ENCODE measurements at regions not wholly inside any gene's neighbourhood (a gene's known extent, or its start where the extent isn't known, plus 50 kb on each side); places are given as distances from the start of the nearest gene placed in this dataset.

GRCh38 chr5:71861682-71862081 lies 142.6 kb downstream of the CARTPT start:
- DNase-seq, result no peak
- Mint-ChIP-seq H3K36me3 (ENCODE audit: unreplicated experiment) (peaks cover 5% of the 10 kb centered on the region), H3K4me3 (ENCODE audit: unreplicated experiment) (no peak overlapping the region), H3K9me3 (ENCODE audit: unreplicated experiment) (peaks cover 11% of the 10 kb centered on the region), H3K27me3 (ENCODE audit: unreplicated experiment) (peaks cover 4% of the 10 kb centered on the region), H3K27ac (ENCODE audit: unreplicated experiment) (no peak overlapping the region), H3K4me1 (ENCODE audit: low read depth, unreplicated experiment) (peaks cover 15% of the 10 kb centered on the region)
- TF ChIP-seq, protein P1, sequence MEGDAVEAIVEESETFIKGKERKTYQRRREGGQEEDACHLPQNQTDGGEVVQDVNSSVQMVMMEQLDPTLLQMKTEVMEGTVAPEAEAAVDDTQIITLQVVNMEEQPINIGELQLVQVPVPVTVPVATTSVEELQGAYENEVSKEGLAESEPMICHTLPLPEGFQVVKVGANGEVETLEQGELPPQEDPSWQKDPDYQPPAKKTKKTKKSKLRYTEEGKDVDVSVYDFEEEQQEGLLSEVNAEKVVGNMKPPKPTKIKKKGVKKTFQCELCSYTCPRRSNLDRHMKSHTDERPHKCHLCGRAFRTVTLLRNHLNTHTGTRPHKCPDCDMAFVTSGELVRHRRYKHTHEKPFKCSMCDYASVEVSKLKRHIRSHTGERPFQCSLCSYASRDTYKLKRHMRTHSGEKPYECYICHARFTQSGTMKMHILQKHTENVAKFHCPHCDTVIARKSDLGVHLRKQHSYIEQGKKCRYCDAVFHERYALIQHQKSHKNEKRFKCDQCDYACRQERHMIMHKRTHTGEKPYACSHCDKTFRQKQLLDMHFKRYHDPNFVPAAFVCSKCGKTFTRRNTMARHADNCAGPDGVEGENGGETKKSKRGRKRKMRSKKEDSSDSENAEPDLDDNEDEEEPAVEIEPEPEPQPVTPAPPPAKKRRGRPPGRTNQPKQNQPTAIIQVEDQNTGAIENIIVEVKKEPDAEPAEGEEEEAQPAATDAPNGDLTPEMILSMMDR (IDR thresholded peaks at IDR 0.05; ENCODE audit: partially characterized antibody, unreplicated experiment), result no peak

- Mint-ChIP-seq H3K9me3 (ENCODE audit: unreplicated experiment) (peaks cover 11% of the 10 kb centered on the region), H3K27ac (ENCODE audit: unreplicated experiment) (no peak overlapping the region), H3K36me3 (ENCODE audit: unreplicated experiment) (peaks cover 5% of the 10 kb centered on the region), H3K4me3 (ENCODE audit: unreplicated experiment) (no peak overlapping the region), H3K27me3 (ENCODE audit: unreplicated experiment) (peaks cover 4% of the 10 kb centered on the region), H3K4me1 (ENCODE audit: low read depth, unreplicated experiment) (peaks cover 15% of the 10 kb centered on the region)
- DNase-seq, result no peak
- TF ChIP-seq, protein P1 (IDR thresholded peaks at IDR 0.05; ENCODE audit: partially characterized antibody, unreplicated experiment), result no peak
Measured at GRCh38 chr5:71862087-71862486, 143.0 kb downstream of the CARTPT start.

DNA sequence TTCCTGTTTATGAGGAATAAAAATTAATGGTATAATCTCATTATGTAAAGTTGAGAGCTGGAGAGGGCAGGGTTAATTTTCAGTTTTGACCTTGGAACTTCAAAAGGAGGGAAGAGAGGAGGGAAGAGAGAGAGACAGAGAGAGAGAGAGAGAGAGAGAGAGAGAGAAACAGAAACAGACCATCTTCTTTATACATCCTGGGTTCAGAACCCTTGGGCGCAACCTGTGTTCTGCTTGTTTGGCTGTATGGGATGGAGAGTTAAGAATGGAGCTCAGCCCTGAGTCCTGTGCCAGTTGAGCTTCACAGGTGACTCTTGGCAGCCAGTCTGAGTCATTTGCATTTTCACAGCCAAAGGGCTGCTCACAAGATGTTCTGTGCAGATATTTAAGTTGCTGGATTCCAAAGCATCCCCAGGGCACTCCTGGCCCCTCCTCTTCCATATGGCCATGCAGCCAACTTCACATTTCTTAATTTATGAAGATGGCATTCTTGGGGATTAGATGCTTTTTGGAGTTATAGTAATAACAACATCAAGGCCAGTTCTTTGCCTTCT lies 143.5 kb downstream of the CARTPT start:
- DNase-seq, result no peak
- Mint-ChIP-seq H3K27ac (ENCODE audit: unreplicated experiment) (no peak overlapping the region), H3K27me3 (ENCODE audit: unreplicated experiment) (peaks cover 4% of the 10 kb centered on the region), H3K9me3 (ENCODE audit: unreplicated experiment) (peaks cover 11% of the 10 kb centered on the region), H3K4me3 (ENCODE audit: unreplicated experiment) (peak overlapping the region; percentile 8), H3K36me3 (ENCODE audit: unreplicated experiment) (peaks cover 5% of the 10 kb centered on the region), H3K4me1 (ENCODE audit: low read depth, unreplicated experiment) (peaks cover 15% of the 10 kb centered on the region)
- TF ChIP-seq, protein P1 (IDR thresholded peaks at IDR 0.05; ENCODE audit: partially characterized antibody, unreplicated experiment), result no peak

- no peak for DNase-seq
- Mint-ChIP-seq H3K4me1 (ENCODE audit: low read depth, unreplicated experiment) (peaks cover 15% of the 10 kb centered on the region), H3K27ac (ENCODE audit: unreplicated experiment) (no peak overlapping the region), H3K9me3 (ENCODE audit: unreplicated experiment) (peaks cover 6% of the 10 kb centered on the region), H3K27me3 (ENCODE audit: unreplicated experiment) (peaks cover 4% of the 10 kb centered on the region), H3K4me3 (ENCODE audit: unreplicated experiment) (no peak overlapping the region), H3K36me3 (ENCODE audit: unreplicated experiment) (peaks cover 3% of the 10 kb centered on the region)
- TF ChIP-seq, protein P1 (IDR thresholded peaks at IDR 0.05; ENCODE audit: partially characterized antibody, unreplicated experiment), result no peak
Measured at GRCh38 chr5:71864730-71865601, 145.9 kb downstream of the CARTPT start.

Measured in glutamatergic neuron (in vitro differentiated cells).